GM12878 (cell line): ENCODE measurements at regions not wholly inside any gene's neighbourhood (a gene's known extent, or its start where the extent isn't known, plus 50 kb on each side); places are given as distances from the start of the nearest gene placed in this dataset.

Source experiments
- ATAC-seq: fragments of 200-7000 bp; cut with Tn5 transposase; 3 replicates; pipeline ENCODE4 v1.9.1; 2020; ENCODE audit warnings: mild to moderate bottlenecking, moderate library complexity
- BruUV-seq: library from RNA; stranded (reverse); fragments of 400-500 nt; replicated peaks from 2 replicates; lab custom pipeline; 2021; lab: Mats Ljungman, UMichigan
- CTCF ChIA-PET: fragments of 300-600 bp; sonication (Branson Sonifier 250); formaldehyde crosslinking; extraction: SDS; loops from one replicate; lab custom pipeline; 2021; ENCODE audit warnings: inconsistent platforms; lab: Yijun Ruan, JAX
- POLR2A ChIA-PET: fragments of 350-600 bp; formaldehyde crosslinking; extraction: SDS; loops from one replicate; lab custom pipeline; 2021; ENCODE audit warnings: inconsistent platforms; lab: Charles Lee
- RAD21 ChIA-PET: fragments of 300-600 bp; sonication (Branson Sonifier 250); formaldehyde crosslinking; loops from one replicate; lab custom pipeline; 2023; ENCODE audit warnings: antibody characterized with exemption; ENCODE audit not compliant: unreplicated experiment; lab: Charles Lee
- SMC1A ChIA-PET: fragments of 300-600 bp; sonication (Branson Sonifier 250); formaldehyde crosslinking; loops from one replicate; lab custom pipeline; 2023; ENCODE audit not compliant: unreplicated experiment, uncharacterized antibody; lab: Charles Lee
- DNase-seq: peaks from one replicate; pipeline ENCODE4 v3.0.0-alpha.2; 2011; ENCODE audit warnings: low read depth, low spot score
- FAIRE-seq: peaks from 3 replicates; lab custom pipeline; 2011; peaks lifted over from hg19 to GRCh38; lab: Jason Lieb, UNC
- H2AFZ ChIP-seq: 2 replicates; pipeline ENCODE4 v1.6.0; 2011; ENCODE audit warnings: low read depth, low read length, control low read depth; ENCODE audit not compliant: control insufficient read depth
- H3K27ac ChIP-seq: 2 replicates; pipeline ENCODE4 v1.5.1; 2011; ENCODE audit warnings: control low read depth; ENCODE audit not compliant: control insufficient read depth, insufficient read depth
- H3K27me3 ChIP-seq, 2 experiments: replicated peaks in 1 of 2; 2 replicates each; pipeline versions ENCODE4 v1.6.0 to v1.6.1; 2011; ENCODE audit warnings: low read length in 1 of 2; ENCODE audit not compliant: control insufficient read depth in 2 of 2, insufficient read depth in 2 of 2
- H3K36me3 ChIP-seq, 2 experiments: 2 replicates each; pipeline ENCODE4 v1.5.1; 2011; ENCODE audit warnings: low read length in 1 of 2; ENCODE audit not compliant: control insufficient read depth in 2 of 2, insufficient read depth in 2 of 2
- H3K4me1 ChIP-seq: 2 replicates; pipeline ENCODE4 v1.6.1; 2011; ENCODE audit warnings: mild to moderate bottlenecking, low read length, moderate library complexity, mixed read lengths; ENCODE audit not compliant: control insufficient read depth, insufficient read depth
- H3K4me2 ChIP-seq: 2 replicates; pipeline ENCODE4 v1.6.0; 2011; ENCODE audit warnings: control low read depth; ENCODE audit not compliant: control insufficient read depth, insufficient read depth
- H3K4me3 ChIP-seq: fragments of 200-600 bp; sonication (generic); 2 replicates; pipeline ENCODE4 v1.5.1; 2016
- H3K79me2 ChIP-seq: 2 replicates; pipeline ENCODE4 v1.6.0; 2011; ENCODE audit warnings: low read length; ENCODE audit not compliant: control insufficient read depth, insufficient read depth
- H3K9ac ChIP-seq: 2 replicates; pipeline ENCODE4 v1.8.0; 2011; ENCODE audit warnings: low read length, control low read depth, mixed read lengths; ENCODE audit not compliant: control insufficient read depth, insufficient read depth
- H3K9me3 ChIP-seq: replicated peaks from 3 replicates; pipeline ENCODE4 v1.5.1; 2011; ENCODE audit warnings: mild to moderate bottlenecking, low read length; ENCODE audit not compliant: control insufficient read depth, insufficient read depth
- H4K20me1 ChIP-seq: 2 replicates; pipeline ENCODE4 v1.6.0; 2011; ENCODE audit not compliant: control insufficient read depth, insufficient read depth
- ASH2L ChIP-seq: fragments of 300-600, 200-600 bp; sonication (generic); IDR thresholded peaks from 2 replicates; pipeline ENCODE4 v1.6.1; 2017; ENCODE audit warnings: low read depth, mild to moderate bottlenecking, borderline replicate concordance
- BHLHE40 ChIP-seq, 2 experiments: fragments of 450-650 bp in 1 of 2; IDR thresholded peaks; 2 replicates each; pipeline ENCODE4 v1.6.1; 2011 to 2017; ENCODE audit warnings: low read depth in 2 of 2, borderline replicate concordance in 1 of 2, improper control_type of control experiment in 1 of 2, low read length in 1 of 2, mild to moderate bottlenecking in 1 of 2
- CBX5 ChIP-seq: sonication (generic); IDR thresholded peaks from 2 replicates; pipeline ENCODE4 v1.6.1; 2016; ENCODE audit warnings: low read depth, moderate library complexity, mild to moderate bottlenecking, inconsistent platforms
- DPF2 ChIP-seq: fragments of 450-650 bp; IDR thresholded peaks from 2 replicates; pipeline ENCODE4 v1.6.1; 2017; ENCODE audit warnings: mild to moderate bottlenecking
- JUNB ChIP-seq: IDR thresholded peaks from 2 replicates; pipeline ENCODE4 v1.6.1; 2016; ENCODE audit warnings: antibody characterized with exemption, mild to moderate bottlenecking
- KAT2A ChIP-seq: conservative IDR thresholded peaks from 2 replicates; pipeline ENCODE4 v1.6.1; 2011; ENCODE audit warnings: low read depth, low read length; ENCODE audit not compliant: control insufficient read depth
- NFIC ChIP-seq: IDR thresholded peaks from 2 replicates; pipeline ENCODE4 v1.6.1; 2012; ENCODE audit warnings: low read depth, mild to moderate bottlenecking, inconsistent platforms, low read length, moderate library complexity
- POLR2AphosphoS5 ChIP-seq: IDR thresholded peaks from 2 replicates; pipeline ENCODE4 v1.6.1; 2011; ENCODE audit warnings: mild to moderate bottlenecking, low read length, inconsistent platforms
- SUZ12 ChIP-seq: fragments of 200-600 bp; sonication (generic); IDR thresholded peaks from one replicate; pipeline ENCODE4 v1.6.1; 2018; ENCODE audit warnings: antibody characterized with exemption, mild to moderate bottlenecking; ENCODE audit not compliant: unreplicated experiment
- TAF1 ChIP-seq: IDR thresholded peaks from 2 replicates; pipeline ENCODE4 v1.6.1; 2011; ENCODE audit warnings: mild to moderate bottlenecking, low read depth, low read length, borderline replicate concordance
- TCF12 ChIP-seq: IDR thresholded peaks from 2 replicates; pipeline ENCODE4 v1.6.1; 2011; ENCODE audit warnings: low read depth, mild to moderate bottlenecking, low read length
- ZNF217 ChIP-seq: fragments of 450-650 bp; IDR thresholded peaks from 2 replicates; pipeline ENCODE4 v1.6.1; 2017; ENCODE audit warnings: antibody characterized with exemption, mild to moderate bottlenecking
- ZZZ3 ChIP-seq: IDR thresholded peaks from 2 replicates; pipeline ENCODE4 v1.6.1; 2011; ENCODE audit warnings: low read depth; ENCODE audit not compliant: control insufficient read depth, insufficient read length
- WGBS: methylation state at CpG from one replicate; pipeline ENCODE4 v1.1.6; 2016; ENCODE audit warnings: low lambda C conversion rate; ENCODE audit not compliant: insufficient replicate concordance, insufficient coverage; ENCODE audit errors: missing lambda C conversion rate; 5-methylcytosine and 5-hydroxymethylcytosine counted together
- in situ Hi-C: fragments of 300-500 bp; cut with MboI; formaldehyde crosslinking; loops from 9 replicates; pipeline ENCODE4 v1.14.3; 2018; ENCODE audit warnings: mixed read lengths
- intact Hi-C: fragments of 100-400 bp; cut with micrococcal nuclease; formaldehyde crosslinking; loops from one replicate; pipeline ENCODE4 v1.14.2; 2022; ENCODE audit not compliant: unreplicated experiment

GRCh38 chr12:91632042-91632786 is 449.6 kb upstream of the DCN start (continued):
- TF ChIP-seq SUZ12 = no peak

GRCh38 chr12:91630596-91631293 is 448.1 kb upstream of the DCN start:
- 34% methylated on average over 3 of the region's 3 CpGs for WGBS
- RAD21 ChIA-PET = no interaction called here
- H3K9ac ChIP-seq = no peak overlapping the region
- H2AFZ ChIP-seq = no peak overlapping the region
- no peaks in the 10 kb centered on the region for H3K27me3 ChIP-seq
- H4K20me1 ChIP-seq = no peaks in the 10 kb centered on the region
- H3K79me2 ChIP-seq = no peaks in the 10 kb centered on the region
- H3K9me3 ChIP-seq = no peaks in the 10 kb centered on the region; the same call in 2 of the 3 replicates
- FAIRE-seq (no peak), DNase-seq (no peak)
- no peaks in the 10 kb centered on the region for H3K4me1 ChIP-seq
- CTCF ChIA-PET = no interaction called here
- no peak for TF ChIP-seq CBX5
- TF ChIP-seq ZZZ3 = no peak
- TF ChIP-seq NFIC = no peak
- no peak for TF ChIP-seq ZNF217
- no peak for TF ChIP-seq ASH2L
- no peak for TF ChIP-seq TAF1
- TF ChIP-seq BHLHE40 (IDR thresholded peaks at IDR 0.05; ENCODE audit: borderline replicate concordance in 1 of 2, low read depth in 2 of 2, low read length in 1 of 2) = no peak
- no peak for TF ChIP-seq POLR2AphosphoS5
- no peak for TF ChIP-seq KAT2A
- TF ChIP-seq DPF2 = no peak
- no peak for TF ChIP-seq TCF12
- TF ChIP-seq JUNB = no peak
- TF ChIP-seq, all 136 proteins: peak for 0
- BruUV-seq = no TSS peak
- ChIA-PET POLR2A (no interaction called here), SMC1A (interaction anchor here (0.5 to 2.0 kb wide), 3 partner anchors 11 to 1059 kb away, joined by 3 to 7 read pairs (median 3); no protein-coding TSS in a partner anchor)
- Histone ChIP-seq H3K4me3 (no peak overlapping the region), H3K27ac (no peak overlapping the region), H3K4me2 (no peak overlapping the region), H3K36me3 (no peaks in the 10 kb centered on the region)
- in situ Hi-C loops (no loop called here), intact Hi-C loops (no loop called here)
- ATAC-seq = peak; percentile 50
